GM18861 (cell line): ENCODE measurements at regions not wholly inside any gene's neighbourhood (a gene's known extent, or its start where the extent isn't known, plus 50 kb on each side); places are given as distances from the start of the nearest gene placed in this dataset.

Source experiments
- ATAC-seq: cut with Tn5 transposase; IDR thresholded peaks from one replicate; pipeline ENCODE4 v1.9.1; 2021; ENCODE audit not compliant: unreplicated experiment

DNA sequence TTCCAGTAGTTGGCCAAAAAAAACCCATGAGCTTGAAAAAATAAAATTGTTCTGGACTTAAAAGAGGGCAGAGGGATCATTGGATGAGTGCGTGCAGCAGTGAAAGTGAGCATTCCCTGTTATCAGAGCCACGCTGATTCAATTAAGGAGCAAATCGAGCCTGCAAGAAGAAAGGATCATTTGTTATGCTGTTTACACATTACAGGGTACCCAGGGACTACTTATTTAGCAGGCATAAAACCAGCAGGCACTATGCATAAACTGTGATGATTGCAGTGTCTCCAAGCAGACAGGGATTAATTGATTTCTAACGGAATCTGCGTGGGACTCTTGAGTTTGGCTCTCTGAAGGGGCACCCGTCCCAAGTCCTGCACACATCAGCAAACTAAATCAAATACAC lies 83.5 kb downstream of the SHOX start:
- ATAC-seq = no peak
